Astrocyte (in vitro differentiated cells and primary cell): ENCODE measurements at regions not wholly inside any gene's neighbourhood (a gene's known extent, or its start where the extent isn't known, plus 50 kb on each side); places are given as distances from the start of the nearest gene placed in this dataset.

ENCODE experiments used
- DNase-seq: peaks from one replicate; pipeline ENCODE4 v3.0.0-alpha.2; 2010; ENCODE audit warnings: low read depth
- FAIRE-seq: peaks from 2 replicates; lab custom pipeline; 2011; peaks lifted over from hg19 to GRCh38; lab: Jason Lieb, UNC
- H2AFZ ChIP-seq: 2 replicates; pipeline ENCODE4 v1.6.0; 2012; ENCODE audit warnings: low read depth, low read length, inconsistent platforms
- H3K27ac ChIP-seq: 2 replicates; pipeline ENCODE4 v1.5.1; 2011; ENCODE audit warnings: low read depth, low read length, inconsistent platforms
- H3K27me3 ChIP-seq: 2 replicates; pipeline ENCODE4 v1.6.0; 2011; ENCODE audit warnings: low read length, inconsistent platforms; ENCODE audit not compliant: insufficient read depth
- H3K36me3 ChIP-seq: 2 replicates; pipeline ENCODE4 v1.5.1; 2011; ENCODE audit warnings: low read length, inconsistent platforms; ENCODE audit not compliant: insufficient read depth
- H3K4me1 ChIP-seq: 2 replicates; pipeline ENCODE4 v1.5.1; 2011; ENCODE audit warnings: low read length, inconsistent platforms; ENCODE audit not compliant: insufficient read depth
- H3K4me2 ChIP-seq: 2 replicates; pipeline ENCODE4 v1.6.0; 2012; ENCODE audit warnings: low read length, inconsistent platforms
- H3K4me3 ChIP-seq: 2 replicates; pipeline ENCODE4 v1.5.1; 2011; ENCODE audit warnings: low read depth, mild to moderate bottlenecking, low read length, inconsistent platforms; ENCODE audit not compliant: insufficient read depth
- H3K79me2 ChIP-seq: 2 replicates; pipeline ENCODE4 v1.6.0; 2012; ENCODE audit warnings: mild to moderate bottlenecking, low read length, inconsistent platforms; ENCODE audit not compliant: insufficient read depth
- H3K9ac ChIP-seq: 2 replicates; pipeline ENCODE4 v1.6.0; 2012; ENCODE audit warnings: mild to moderate bottlenecking, low read length, inconsistent platforms
- H3K9me3 ChIP-seq: 2 replicates; pipeline ENCODE4 v1.5.1; 2012; ENCODE audit warnings: low read depth, mild to moderate bottlenecking, low read length, inconsistent platforms; ENCODE audit not compliant: insufficient read depth
- H4K20me1 ChIP-seq: 2 replicates; pipeline ENCODE4 v1.6.0; 2012; ENCODE audit warnings: low read length, inconsistent platforms; ENCODE audit not compliant: insufficient read depth
- H3K27ac Mint-ChIP-seq: one replicate; pipeline ENCODE4 v1.8.0; 2021; ENCODE audit warnings: mild to moderate bottlenecking, mixed read lengths; ENCODE audit not compliant: unreplicated experiment
- H3K27me3 Mint-ChIP-seq: one replicate; pipeline ENCODE4 v1.8.0; 2021; ENCODE audit warnings: low read depth, mixed read lengths; ENCODE audit not compliant: unreplicated experiment
- H3K36me3 Mint-ChIP-seq: one replicate; pipeline ENCODE4 v1.8.0; 2021; ENCODE audit warnings: low read depth, mixed read lengths; ENCODE audit not compliant: unreplicated experiment
- H3K4me1 Mint-ChIP-seq: one replicate; pipeline ENCODE4 v1.8.0; 2021; ENCODE audit warnings: low read depth, mixed read lengths; ENCODE audit not compliant: unreplicated experiment
- H3K4me3 Mint-ChIP-seq: one replicate; pipeline ENCODE4 v1.8.0; 2021; ENCODE audit warnings: mild to moderate bottlenecking, moderate library complexity, mixed read lengths; ENCODE audit not compliant: unreplicated experiment
- H3K9me3 Mint-ChIP-seq: one replicate; pipeline ENCODE4 v1.8.0; 2021; ENCODE audit warnings: mild to moderate bottlenecking, mixed read lengths; ENCODE audit not compliant: unreplicated experiment
- CTCF ChIP-seq: IDR thresholded peaks from 2 replicates; pipeline ENCODE4 v1.5.1; 2011; ENCODE audit warnings: low read depth, mild to moderate bottlenecking, inconsistent platforms, low read length, moderate library complexity; ENCODE audit not compliant: insufficient read depth
- EZH2 ChIP-seq: IDR thresholded peaks from 2 replicates; pipeline ENCODE4 v1.6.1; 2012; ENCODE audit warnings: mild to moderate bottlenecking, low read length, inconsistent platforms; ENCODE audit not compliant: insufficient read depth

DNA sequence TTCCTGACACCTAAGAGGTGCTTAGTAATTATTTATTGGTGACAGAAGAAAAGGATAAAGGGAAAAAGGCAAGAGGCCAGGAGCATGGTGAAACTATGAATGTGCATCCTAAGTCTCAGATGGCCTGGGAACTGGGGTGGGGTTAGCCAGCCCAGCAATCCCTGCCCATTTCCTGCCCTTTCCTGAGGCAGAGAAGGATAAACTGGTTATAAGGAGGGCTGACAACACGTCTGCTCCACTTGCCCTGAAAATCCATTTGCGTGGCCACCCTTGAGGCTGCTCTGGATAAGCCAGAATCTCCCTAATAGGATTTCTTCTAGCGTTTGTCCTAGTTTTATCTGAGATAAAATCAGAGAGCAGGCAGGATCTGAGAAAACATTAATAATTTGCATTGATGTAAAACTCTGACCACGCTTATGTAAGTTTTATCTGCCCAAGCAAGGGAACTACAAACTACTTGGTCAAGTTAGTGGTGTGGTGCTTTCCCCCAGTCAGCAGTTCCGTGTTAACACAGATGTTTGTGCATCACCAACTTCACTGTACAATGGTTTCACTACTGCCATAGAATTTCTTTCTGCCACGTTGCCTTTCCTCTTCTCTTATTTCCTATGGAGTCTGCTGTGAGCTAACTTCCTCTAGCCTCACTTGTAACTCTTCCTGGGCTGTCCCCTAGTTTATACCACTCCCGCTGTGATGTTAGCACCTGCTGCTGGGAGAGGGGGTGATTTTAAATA lies 392.7 kb downstream of the RPS29 start:
- Histone ChIP-seq H3K9me3 (no peaks in the 10 kb centered on the region), H3K4me3 (no peak overlapping the region), H3K4me1 (no peaks in the 10 kb centered on the region), H3K27ac (no peak overlapping the region), H3K27me3 (no peaks in the 10 kb centered on the region), H3K9ac (no peak overlapping the region), H3K36me3 (no peaks in the 10 kb centered on the region), H3K79me2 (no peaks in the 10 kb centered on the region), H3K4me2 (no peak overlapping the region), H2AFZ (no peak overlapping the region), H4K20me1 (no peaks in the 10 kb centered on the region)
- TF ChIP-seq EZH2 (no peak), CTCF (no peak)
- FAIRE-seq, result no peak
- no peak for DNase-seq
- H3K27ac Mint-ChIP-seq, result no peak overlapping the region
- H3K9me3 Mint-ChIP-seq, result no peaks in the 10 kb centered on the region
- no peak overlapping the region for H3K4me3 Mint-ChIP-seq
- no peaks in the 10 kb centered on the region for H3K36me3 Mint-ChIP-seq
- peaks cover 2% of the 10 kb centered on the region for H3K4me1 Mint-ChIP-seq
- no peaks in the 10 kb centered on the region for H3K27me3 Mint-ChIP-seq

DNA sequence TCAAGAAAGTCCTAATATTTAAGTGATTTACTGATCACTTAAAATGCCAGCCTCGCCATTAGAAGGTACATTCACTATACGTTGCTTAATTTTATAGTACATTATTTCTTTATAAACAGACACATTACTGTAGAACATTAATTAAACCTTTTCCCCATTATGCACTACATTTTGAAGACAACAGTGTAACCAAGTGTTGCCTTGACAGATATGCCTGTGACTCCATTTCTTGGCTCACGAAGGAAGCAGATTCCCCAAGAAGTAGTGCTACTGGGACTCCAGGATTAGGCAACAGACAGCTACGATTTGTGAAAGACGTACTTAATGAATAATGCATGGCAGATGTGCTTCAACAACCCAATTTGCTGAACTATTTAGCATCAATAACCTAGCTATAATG lies 394.8 kb downstream of the RPS29 start:
- Mint-ChIP-seq H3K4me3 (no peak overlapping the region), H3K4me1 (no peaks in the 10 kb centered on the region), H3K27ac (no peak overlapping the region), H3K27me3 (no peaks in the 10 kb centered on the region), H3K36me3 (no peaks in the 10 kb centered on the region), H3K9me3 (no peaks in the 10 kb centered on the region)
- Histone ChIP-seq H2AFZ (no peak overlapping the region), H3K4me1 (no peaks in the 10 kb centered on the region), H3K4me3 (no peak overlapping the region), H3K27ac (no peak overlapping the region), H3K9ac (no peak overlapping the region), H3K9me3 (peaks cover 4% of the 10 kb centered on the region), H3K36me3 (no peaks in the 10 kb centered on the region), H3K79me2 (no peaks in the 10 kb centered on the region), H3K27me3 (no peaks in the 10 kb centered on the region), H4K20me1 (no peaks in the 10 kb centered on the region), H3K4me2 (no peak overlapping the region)
- TF ChIP-seq EZH2 (no peak), CTCF (no peak)
- FAIRE-seq, result no peak
- no peak for DNase-seq

GRCh38 chr14:49189375-49189774 lies 396.8 kb downstream of the RPS29 start:
- no peaks in the 10 kb centered on the region for H3K36me3 ChIP-seq
- Mint-ChIP-seq H3K27ac (no peak overlapping the region), H3K27me3 (no peaks in the 10 kb centered on the region), H3K4me3 (no peak overlapping the region), H3K36me3 (no peaks in the 10 kb centered on the region), H3K4me1 (no peaks in the 10 kb centered on the region), H3K9me3 (no peaks in the 10 kb centered on the region)
- FAIRE-seq, result no peak
- no peak overlapping the region for H3K4me2 ChIP-seq
- H3K27ac ChIP-seq, result no peak overlapping the region
- H3K79me2 ChIP-seq, result no peaks in the 10 kb centered on the region
- DNase-seq, result no peak
- no peak overlapping the region for H3K9ac ChIP-seq
- no peaks in the 10 kb centered on the region for H3K4me1 ChIP-seq
- H4K20me1 ChIP-seq, result no peaks in the 10 kb centered on the region
- no peak overlapping the region for H3K4me3 ChIP-seq
- H2AFZ ChIP-seq, result no peak overlapping the region
- H3K27me3 ChIP-seq, result no peaks in the 10 kb centered on the region
- H3K9me3 ChIP-seq, result peaks cover 4% of the 10 kb centered on the region
- TF ChIP-seq EZH2, result no peak
- TF ChIP-seq CTCF, result no peak
